OCI-LY7 (cell line): ENCODE measurements at regions not wholly inside any gene's neighbourhood (a gene's known extent, or its start where the extent isn't known, plus 50 kb on each side); places are given as distances from the start of the nearest gene placed in this dataset.

Experiments used
- BruUV-seq: library from RNA; stranded (reverse); fragments of 400-500 nt; replicated peaks from 2 replicates; lab custom pipeline; 2021; lab: Mats Ljungman, UMichigan
- CTCF ChIA-PET: fragments of 300-600 bp; sonication (Branson Sonifier 250); formaldehyde crosslinking; loops from one replicate; lab custom pipeline; 2022; ENCODE audit warnings: antibody characterized with exemption; ENCODE audit not compliant: unreplicated experiment; lab: Charles Lee
- POLR2A ChIA-PET: fragments of 300-600 bp; sonication (Branson Sonifier 250); formaldehyde crosslinking; loops from one replicate; lab custom pipeline; 2022; ENCODE audit warnings: antibody characterized with exemption; lab: Charles Lee
- DNase-seq: peaks from one replicate; pipeline ENCODE4 v3.0.0-alpha.2; 2015; ENCODE audit warnings: low spot score
- H2AFZ ChIP-seq: fragments of 200-600 bp; sonication (generic), shearing (Covaris generic); 2 replicates; pipeline ENCODE4 v1.6.1; 2014; ENCODE audit warnings: mild to moderate bottlenecking, antibody characterized with exemption, low read length, moderate library complexity
- H3K27ac ChIP-seq: fragments of 200-600 bp; sonication (generic); 2 replicates; pipeline ENCODE4 v1.5.1; 2014; ENCODE audit warnings: mixed run types, low read depth, mild to moderate bottlenecking, moderate library complexity, low read length, inconsistent platforms; ENCODE audit not compliant: poor library complexity, severe bottlenecking
- H3K36me3 ChIP-seq: fragments of 200-600 bp; sonication (generic); 2 replicates; pipeline ENCODE4 v1.6.1; 2014; ENCODE audit warnings: mild to moderate bottlenecking, antibody characterized with exemption, low read length, moderate library complexity, mixed read lengths; ENCODE audit not compliant: insufficient read depth
- H3K4me1 ChIP-seq: fragments of 200-600 bp; sonication (generic); 2 replicates; pipeline ENCODE4 v1.5.1; 2014; ENCODE audit warnings: mild to moderate bottlenecking, low read length; ENCODE audit not compliant: insufficient read depth, poor library complexity, severe bottlenecking
- H3K4me2 ChIP-seq: fragments of 200-600 bp; sonication (generic); 2 replicates; pipeline ENCODE4 v1.6.1; 2014; ENCODE audit warnings: mild to moderate bottlenecking, low read length
- H3K4me3 ChIP-seq: fragments of 200-600 bp; sonication (generic); 2 replicates; pipeline ENCODE4 v1.5.1; 2014; ENCODE audit warnings: mild to moderate bottlenecking, low read depth, low read length; ENCODE audit not compliant: poor library complexity, severe bottlenecking
- H3K79me2 ChIP-seq: fragments of 200-600 bp; sonication (generic); 2 replicates; pipeline ENCODE4 v1.6.1; 2016; ENCODE audit warnings: low read depth, mild to moderate bottlenecking, low read length, moderate library complexity, mixed read lengths; ENCODE audit not compliant: insufficient read depth
- H3K9me2 ChIP-seq: fragments of 200-600 bp; sonication (generic); 2 replicates; pipeline ENCODE4 v1.6.1; 2016; ENCODE audit warnings: mild to moderate bottlenecking, low read length, mixed read lengths; ENCODE audit not compliant: insufficient read depth
- H3K9me3 ChIP-seq: fragments of 200-600 bp; sonication (generic); 2 replicates; pipeline ENCODE4 v1.6.1; 2014; ENCODE audit warnings: mild to moderate bottlenecking, mixed run types, low read length, mixed read lengths
- H4K20me1 ChIP-seq: fragments of 200-600 bp; sonication (generic); 2 replicates; pipeline ENCODE4 v1.6.1; 2014; ENCODE audit warnings: mild to moderate bottlenecking, antibody characterized with exemption, low read length, moderate library complexity, mixed read lengths; ENCODE audit not compliant: insufficient read depth
- EZH2phosphoT487 ChIP-seq: fragments of 200-600 bp; sonication (generic); IDR thresholded peaks from 2 replicates; pipeline ENCODE4 v1.6.1; 2018; ENCODE audit warnings: low read depth, borderline replicate concordance, mild to moderate bottlenecking, mixed run types, antibody characterized with exemption, low read length, moderate library complexity, mixed read lengths
- intact Hi-C: fragments of 100-400 bp; cut with micrococcal nuclease; formaldehyde crosslinking; loops from one replicate; pipeline ENCODE4 v1.10.0; 2022; ENCODE audit not compliant: unreplicated experiment
- TF ChIP-seq, protein P1 (sequence below): fragments of 200-600 bp; sonication (generic); conservative IDR thresholded peaks from 2 replicates; pipeline ENCODE4 v1.5.1; 2014; ENCODE audit warnings: mild to moderate bottlenecking, antibody characterized with exemption, low read length, moderate library complexity, mixed read lengths

- no peak for DNase-seq
- Histone ChIP-seq H3K27ac (no peak overlapping the region), H3K9me3 (no peaks in the 10 kb centered on the region), H3K79me2 (no peaks in the 10 kb centered on the region), H3K36me3 (no peaks in the 10 kb centered on the region), H3K4me1 (no peaks in the 10 kb centered on the region), H3K9me2 (no peaks in the 10 kb centered on the region), H3K4me2 (no peak overlapping the region), H4K20me1 (no peaks in the 10 kb centered on the region), H3K4me3 (no peak overlapping the region), H2AFZ (no peak overlapping the region)
- intact Hi-C loops, result no loop called here
- POLR2A ChIA-PET, result no interaction called here
- CTCF ChIA-PET, result no interaction called here
- TF ChIP-seq, protein P1, sequence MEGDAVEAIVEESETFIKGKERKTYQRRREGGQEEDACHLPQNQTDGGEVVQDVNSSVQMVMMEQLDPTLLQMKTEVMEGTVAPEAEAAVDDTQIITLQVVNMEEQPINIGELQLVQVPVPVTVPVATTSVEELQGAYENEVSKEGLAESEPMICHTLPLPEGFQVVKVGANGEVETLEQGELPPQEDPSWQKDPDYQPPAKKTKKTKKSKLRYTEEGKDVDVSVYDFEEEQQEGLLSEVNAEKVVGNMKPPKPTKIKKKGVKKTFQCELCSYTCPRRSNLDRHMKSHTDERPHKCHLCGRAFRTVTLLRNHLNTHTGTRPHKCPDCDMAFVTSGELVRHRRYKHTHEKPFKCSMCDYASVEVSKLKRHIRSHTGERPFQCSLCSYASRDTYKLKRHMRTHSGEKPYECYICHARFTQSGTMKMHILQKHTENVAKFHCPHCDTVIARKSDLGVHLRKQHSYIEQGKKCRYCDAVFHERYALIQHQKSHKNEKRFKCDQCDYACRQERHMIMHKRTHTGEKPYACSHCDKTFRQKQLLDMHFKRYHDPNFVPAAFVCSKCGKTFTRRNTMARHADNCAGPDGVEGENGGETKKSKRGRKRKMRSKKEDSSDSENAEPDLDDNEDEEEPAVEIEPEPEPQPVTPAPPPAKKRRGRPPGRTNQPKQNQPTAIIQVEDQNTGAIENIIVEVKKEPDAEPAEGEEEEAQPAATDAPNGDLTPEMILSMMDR, result no peak
- TF ChIP-seq EZH2phosphoT487, result no peak
- no TSS peak for BruUV-seq
Measured at GRCh38 chr6:19009769-19010168, 622.6 kb downstream of the RNF144B start.

DNA sequence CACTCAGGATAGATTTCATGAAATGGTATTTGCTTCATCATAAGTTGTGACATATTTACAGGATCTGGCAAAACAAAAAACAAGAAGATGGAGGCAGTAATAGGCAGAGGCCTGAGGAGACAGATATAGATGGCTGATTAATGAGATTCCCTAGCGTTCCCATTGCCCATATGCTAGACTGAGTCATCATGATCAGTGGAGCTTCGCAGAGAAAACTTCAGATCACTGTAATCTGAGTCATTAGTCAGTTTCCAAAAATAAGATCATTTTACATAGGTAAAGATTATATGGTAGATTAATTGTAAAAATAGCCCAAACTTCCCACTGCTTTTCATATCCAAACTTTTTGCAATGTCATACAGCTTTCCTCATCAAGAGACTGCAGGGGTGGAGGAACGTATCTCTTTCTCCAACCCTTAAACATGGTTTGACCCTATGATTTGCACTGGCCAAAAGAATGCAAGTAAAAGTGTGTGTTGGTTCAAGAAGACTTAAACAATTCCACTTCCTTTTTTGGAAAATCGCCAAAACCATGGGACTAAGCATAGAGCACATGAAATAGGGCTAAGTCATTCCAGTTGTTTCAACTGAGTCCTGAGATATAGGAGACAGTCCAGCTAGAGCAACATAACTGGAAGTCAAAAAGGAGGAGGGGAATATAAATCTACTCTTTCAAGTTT is 626.0 kb downstream of the RNF144B start:
- H4K20me1 ChIP-seq, result no peaks in the 10 kb centered on the region
- no peaks in the 10 kb centered on the region for H3K9me2 ChIP-seq
- no peak overlapping the region for H3K4me3 ChIP-seq
- BruUV-seq, result no TSS peak
- H3K9me3 ChIP-seq, result no peaks in the 10 kb centered on the region
- no peaks in the 10 kb centered on the region for H3K36me3 ChIP-seq
- no peak overlapping the region for H2AFZ ChIP-seq
- POLR2A ChIA-PET, result no interaction called here
- H3K79me2 ChIP-seq, result no peaks in the 10 kb centered on the region
- no peaks in the 10 kb centered on the region for H3K4me1 ChIP-seq
- H3K27ac ChIP-seq, result no peak overlapping the region
- CTCF ChIA-PET, result no interaction called here
- no peak for DNase-seq
- TF ChIP-seq, protein P1, result no peak
- no peak for TF ChIP-seq EZH2phosphoT487
- intact Hi-C loops, result no loop called here
- H3K4me2 ChIP-seq, result no peak overlapping the region

- no peaks in the 10 kb centered on the region for H3K4me1 ChIP-seq
- TF ChIP-seq, protein P1, result peak; percentile 77
- TF ChIP-seq EZH2phosphoT487, result no peak
- H3K9me3 ChIP-seq, result no peaks in the 10 kb centered on the region
- no peak overlapping the region for H3K4me2 ChIP-seq
- ChIA-PET POLR2A (interaction anchor here (0.5 to 1.0 kb wide), 3 partner anchors 10 to 277 kb away, joined by 3 to 4 read pairs (median 3); no protein-coding TSS in a partner anchor), CTCF (interaction anchor here (0.6 kb wide), 1 partner anchor 394 kb away, joined by 3 read pairs; no protein-coding TSS in a partner anchor)
- intact Hi-C loops, result loop anchor here (10.0 kb wide), 2 partner anchors 830 to 1030 kb away; no protein-coding TSS in a partner anchor
- H2AFZ ChIP-seq, result no peak overlapping the region
- peak; percentile 41 for DNase-seq
- H3K9me2 ChIP-seq, result no peaks in the 10 kb centered on the region
- no peaks in the 10 kb centered on the region for H3K36me3 ChIP-seq
- BruUV-seq, result no TSS peak
- H4K20me1 ChIP-seq, result no peaks in the 10 kb centered on the region
- no peak overlapping the region for H3K27ac ChIP-seq
- no peak overlapping the region for H3K4me3 ChIP-seq
- no peaks in the 10 kb centered on the region for H3K79me2 ChIP-seq
Measured at GRCh38 chr6:19024737-19025136, 637.6 kb downstream of the RNF144B start.
